ENCODE measurements at regions not wholly inside any gene's neighbourhood (a gene's known extent, or its start where the extent isn't known, plus 50 kb on each side); places are given as distances from the start of the nearest gene placed in this dataset.

DNA sequence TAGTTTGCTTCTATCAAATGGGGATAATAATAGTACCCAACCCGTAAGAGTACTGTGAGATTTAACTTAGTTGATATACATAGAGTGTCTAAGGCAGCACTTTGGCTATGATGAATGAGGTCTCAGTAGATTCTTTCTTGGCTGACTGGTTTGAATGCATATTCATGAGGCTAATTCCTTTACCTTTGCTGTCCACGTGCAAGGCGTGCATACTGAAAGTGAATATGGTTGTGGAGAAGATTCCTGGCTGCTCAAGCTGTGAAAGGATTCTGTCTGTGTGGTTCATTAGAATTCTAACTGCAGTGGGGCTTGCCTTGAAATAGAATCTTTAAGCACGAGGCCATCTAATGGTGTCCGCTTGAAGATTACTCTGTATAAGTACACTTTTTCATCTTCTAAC lies 110.3 kb downstream of the SEC23IP start:
- no peak for TF ChIP-seq EZH2phosphoT487 (IDR thresholded peaks at IDR 0.05; ENCODE audit: low read depth, severe bottlenecking, unreplicated experiment)
- TF ChIP-seq, protein P1, sequence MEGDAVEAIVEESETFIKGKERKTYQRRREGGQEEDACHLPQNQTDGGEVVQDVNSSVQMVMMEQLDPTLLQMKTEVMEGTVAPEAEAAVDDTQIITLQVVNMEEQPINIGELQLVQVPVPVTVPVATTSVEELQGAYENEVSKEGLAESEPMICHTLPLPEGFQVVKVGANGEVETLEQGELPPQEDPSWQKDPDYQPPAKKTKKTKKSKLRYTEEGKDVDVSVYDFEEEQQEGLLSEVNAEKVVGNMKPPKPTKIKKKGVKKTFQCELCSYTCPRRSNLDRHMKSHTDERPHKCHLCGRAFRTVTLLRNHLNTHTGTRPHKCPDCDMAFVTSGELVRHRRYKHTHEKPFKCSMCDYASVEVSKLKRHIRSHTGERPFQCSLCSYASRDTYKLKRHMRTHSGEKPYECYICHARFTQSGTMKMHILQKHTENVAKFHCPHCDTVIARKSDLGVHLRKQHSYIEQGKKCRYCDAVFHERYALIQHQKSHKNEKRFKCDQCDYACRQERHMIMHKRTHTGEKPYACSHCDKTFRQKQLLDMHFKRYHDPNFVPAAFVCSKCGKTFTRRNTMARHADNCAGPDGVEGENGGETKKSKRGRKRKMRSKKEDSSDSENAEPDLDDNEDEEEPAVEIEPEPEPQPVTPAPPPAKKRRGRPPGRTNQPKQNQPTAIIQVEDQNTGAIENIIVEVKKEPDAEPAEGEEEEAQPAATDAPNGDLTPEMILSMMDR (IDR thresholded peaks at IDR 0.05; ENCODE audit: poor library complexity) = no peak
